UCSD-AML1 (cell line): ENCODE measurements at regions not wholly inside any gene's neighbourhood (a gene's known extent, or its start where the extent isn't known, plus 50 kb on each side); places are given as distances from the start of the nearest gene placed in this dataset.

Source experiments
- DNase-seq: peaks from one replicate; lab custom pipeline; 2025; ENCODE audit not compliant: unreplicated experiment; lab: John Stamatoyannopoulos, UW

- no peak for DNase-seq
These were observed 311.0 kb upstream of the JARID2 start for GRCh38 chr6:14934844-14935243.

DNA sequence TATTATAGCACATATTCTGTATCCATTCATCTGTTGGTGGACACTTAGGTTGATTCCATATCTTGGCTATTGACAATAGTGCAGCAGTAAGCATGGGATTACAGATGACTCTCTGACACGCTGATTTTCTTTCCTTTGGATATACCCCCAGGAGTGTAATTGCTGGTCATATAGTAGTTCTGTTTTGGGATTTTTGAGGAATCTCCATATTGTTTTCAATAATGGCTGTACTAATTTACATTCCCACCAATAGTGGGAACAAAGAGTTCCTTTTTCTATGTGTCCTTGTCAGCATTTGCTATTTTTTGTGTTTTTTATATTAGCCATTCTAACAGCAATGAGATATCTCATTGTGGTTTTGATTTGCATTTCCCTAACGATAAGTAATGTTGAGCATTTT is 309.0 kb upstream of the JARID2 start:
- DNase-seq = no peak

DNA sequence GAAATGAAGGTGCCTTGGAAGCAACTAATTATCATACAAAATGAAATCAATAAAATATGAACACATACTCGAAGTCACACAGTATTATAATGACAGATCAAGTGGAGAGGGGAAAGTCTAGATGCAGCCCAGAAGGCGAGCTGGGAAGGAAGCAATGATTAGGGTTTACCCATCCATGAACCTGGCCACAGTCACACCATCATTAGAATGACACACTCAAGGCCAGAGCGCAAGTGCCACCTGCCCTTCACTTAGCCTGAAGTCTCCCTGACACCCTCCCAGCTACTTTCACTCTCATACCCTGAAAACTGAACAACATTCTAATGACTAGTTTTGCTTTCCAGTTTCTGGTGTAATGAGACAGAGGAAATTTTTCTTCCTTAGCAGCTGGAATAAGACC is 302.8 kb upstream of the JARID2 start:
- DNase-seq = no peak

DNA sequence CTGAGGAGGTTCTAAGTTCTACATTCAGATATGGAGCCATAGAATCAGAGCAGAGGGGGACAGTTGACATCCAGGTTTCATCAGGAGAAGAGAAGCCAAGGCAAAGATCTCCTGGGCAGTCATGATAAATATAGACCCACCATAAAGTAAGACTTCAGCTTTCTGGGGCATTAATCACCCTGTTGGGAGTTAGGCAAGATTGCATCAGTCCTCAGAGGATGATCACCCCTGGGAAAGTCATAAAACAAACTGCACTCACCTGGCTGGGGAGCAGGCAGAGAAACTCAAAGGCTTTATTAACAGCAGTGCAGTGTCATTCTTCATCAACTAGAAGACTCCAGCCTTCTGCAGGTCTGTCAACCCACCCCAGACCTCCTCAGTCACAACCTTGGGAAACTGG is 301.3 kb upstream of the JARID2 start:
- DNase-seq = no peak

DNA sequence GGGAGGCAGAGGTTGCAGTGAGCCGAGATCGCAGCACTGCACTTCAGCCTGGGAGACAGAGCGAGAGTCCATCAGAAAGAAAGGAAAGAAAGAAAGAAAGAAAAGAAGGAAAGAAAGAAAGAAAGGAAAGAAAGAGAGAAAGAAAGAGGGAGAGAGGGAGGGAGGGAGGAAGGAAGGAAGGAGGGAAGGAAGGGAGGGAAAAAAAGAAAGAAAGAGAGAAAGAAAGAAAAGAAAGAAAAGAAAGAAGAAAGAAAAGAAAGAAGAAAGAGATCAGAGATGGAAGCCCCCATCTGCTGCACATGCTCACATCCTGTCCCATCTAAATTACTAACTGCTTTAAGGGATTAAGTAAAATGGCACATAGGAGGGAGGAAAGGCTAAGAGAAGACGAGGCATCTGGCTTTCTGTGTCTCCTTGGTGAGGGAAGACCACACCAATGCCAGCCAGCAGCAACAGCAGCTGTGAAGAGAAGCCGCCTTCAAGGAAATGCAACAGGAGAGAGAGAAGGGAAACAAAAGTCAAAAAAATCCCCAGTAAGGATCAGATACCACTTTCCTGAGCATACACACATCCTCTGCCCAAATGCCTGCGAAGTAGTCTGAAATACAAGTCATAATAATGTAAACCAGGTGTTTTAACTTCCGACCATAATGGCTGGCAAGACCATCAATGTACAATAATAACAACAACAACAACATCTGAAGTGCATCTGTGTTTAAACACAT is 300.2 kb upstream of the JARID2 start:
- no peak for DNase-seq

DNA sequence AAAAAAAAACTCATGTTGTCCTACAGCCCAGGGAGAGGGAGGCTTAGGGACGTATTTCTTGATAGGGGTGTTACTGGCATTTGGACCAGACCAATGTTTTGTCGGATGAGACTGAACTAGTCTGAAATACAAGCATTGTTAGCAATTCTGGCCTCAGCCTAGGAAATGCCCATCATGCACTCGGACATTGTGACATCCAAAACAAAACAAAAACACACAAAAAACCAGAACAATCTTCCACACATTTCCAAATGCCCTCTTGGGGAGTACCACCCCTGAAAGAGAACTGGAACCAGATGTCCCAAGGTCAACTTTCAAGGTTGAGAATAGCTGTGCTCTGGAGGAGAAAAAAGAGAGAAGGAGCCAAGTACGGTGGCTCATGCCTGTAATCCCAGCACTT is 299.1 kb upstream of the JARID2 start:
- no peak for DNase-seq

GRCh38 chr6:14948586-14949245 is 297.2 kb upstream of the JARID2 start:
- DNase-seq = no peak

DNA sequence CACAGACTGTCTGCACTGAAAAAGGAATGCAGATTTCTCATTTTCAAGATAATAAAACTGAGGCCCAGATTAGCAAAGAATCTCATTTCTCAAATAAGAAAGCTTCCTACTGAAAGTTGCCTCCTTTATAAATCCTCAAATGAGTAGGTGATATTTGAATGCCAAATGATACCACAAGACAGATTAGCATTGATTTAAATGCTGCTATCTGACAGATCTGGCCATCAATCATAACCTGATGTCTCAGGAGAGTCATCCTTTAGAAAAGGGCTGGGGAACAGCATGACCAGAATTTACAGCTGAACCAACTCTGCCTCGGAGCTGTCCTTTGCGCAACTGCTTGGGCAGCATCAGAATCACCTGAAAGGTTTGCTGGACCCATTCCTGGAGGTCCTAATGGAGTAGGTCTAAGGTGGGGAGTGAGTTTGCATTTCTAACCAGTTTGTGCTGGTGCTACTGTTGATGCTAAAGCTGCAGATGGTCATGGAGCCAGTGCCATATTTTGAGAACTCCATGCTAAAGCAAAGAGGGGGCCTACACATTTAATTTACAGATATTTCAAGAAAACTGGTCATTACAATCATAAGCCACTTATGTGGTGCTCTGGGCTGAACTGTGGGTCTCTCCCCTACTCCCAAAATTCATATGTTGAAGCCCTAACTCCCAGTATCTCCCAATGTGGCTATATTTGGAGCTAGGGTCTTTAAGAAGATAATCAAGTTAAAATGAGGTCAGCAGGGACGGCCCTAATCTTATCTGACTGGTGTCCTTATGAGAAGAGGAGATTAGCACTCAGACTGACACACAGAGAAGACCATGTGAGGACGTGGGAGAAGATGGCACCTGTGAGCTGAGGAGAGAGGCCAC is 295.5 kb upstream of the JARID2 start:
- DNase-seq = no peak

GRCh38 chr6:14950970-14951276 is 294.9 kb upstream of the JARID2 start:
- DNase-seq = no peak

DNA sequence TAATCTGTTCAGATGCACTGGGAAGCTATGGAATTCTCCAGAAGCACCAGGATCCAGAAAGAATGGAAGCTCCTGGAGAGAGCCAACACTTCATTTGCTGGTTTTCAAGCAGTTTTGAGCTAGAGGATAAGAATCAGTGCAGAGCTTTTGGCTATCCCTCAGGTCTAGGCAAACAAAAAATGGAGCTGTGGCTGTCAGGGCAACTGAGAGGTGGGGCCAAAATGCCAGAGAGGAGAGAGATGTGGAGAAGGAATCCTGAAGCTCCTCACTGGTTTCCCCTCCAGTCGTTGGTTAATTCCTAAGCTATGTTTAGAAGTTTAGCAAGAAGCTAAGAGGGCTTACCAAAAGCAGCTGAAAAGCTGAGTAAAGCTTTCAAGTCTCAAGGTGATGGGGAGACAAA is 294.2 kb upstream of the JARID2 start:
- DNase-seq = no peak

- no peak for DNase-seq
These were observed 292.0 kb upstream of the JARID2 start for GRCh38 chr6:14953836-14954235.

DNA sequence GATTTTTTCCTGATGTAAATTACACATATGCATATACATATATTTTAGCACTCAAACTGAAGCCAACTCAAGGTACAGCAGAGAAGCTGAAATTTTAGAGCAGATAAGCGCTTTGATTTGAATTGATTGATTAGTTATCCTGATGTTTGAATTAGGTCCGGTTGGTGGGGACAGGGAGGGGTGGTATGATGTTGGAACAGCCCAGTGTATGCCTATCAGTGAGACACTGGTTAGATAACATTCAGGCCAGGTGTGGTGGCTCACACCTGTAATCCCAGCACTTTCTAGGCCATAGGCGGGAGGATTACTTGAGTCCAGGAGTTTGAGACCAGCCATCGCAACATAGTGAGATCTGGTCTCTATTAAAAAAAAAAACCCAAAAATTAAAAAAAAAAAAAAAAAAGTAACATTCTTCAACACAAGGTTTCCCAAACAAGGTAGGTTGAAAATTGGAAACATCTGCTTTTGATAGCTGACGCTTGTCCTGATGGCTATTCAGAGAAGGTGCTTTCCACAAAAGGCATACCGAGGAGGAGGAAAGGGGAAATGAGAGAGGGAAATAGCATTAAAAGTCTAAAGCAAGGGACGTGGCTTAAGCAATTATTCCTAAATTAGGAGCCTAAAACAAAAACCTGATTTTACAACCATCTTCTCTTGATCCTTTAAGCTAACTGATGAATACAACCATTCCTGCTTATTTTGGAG is 288.4 kb upstream of the JARID2 start:
- DNase-seq = no peak

DNA sequence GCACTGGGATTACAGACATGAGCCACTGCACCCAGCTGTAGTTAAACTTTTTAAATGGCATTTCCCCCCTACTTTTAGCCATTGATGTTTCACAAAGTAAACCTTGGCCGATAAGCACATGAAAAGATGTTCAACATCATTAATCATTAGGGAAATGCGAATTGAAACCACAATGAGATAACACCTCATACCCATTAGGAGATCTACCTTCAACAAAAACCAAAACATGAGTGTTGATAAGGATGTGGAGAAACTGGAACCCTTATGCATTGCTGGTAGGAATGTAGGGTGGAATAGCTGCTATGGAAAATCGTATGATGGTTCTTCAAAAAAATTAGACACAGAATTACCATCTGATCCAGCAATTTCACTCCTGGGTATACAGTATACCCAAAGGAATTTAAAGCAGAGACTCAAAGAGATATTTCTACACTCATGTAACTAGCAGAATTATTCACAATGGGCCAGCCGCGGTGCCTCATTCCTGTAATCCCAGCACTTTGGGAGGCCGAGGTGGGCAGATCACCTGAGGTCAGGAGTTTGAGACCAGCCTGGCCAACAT is 286.5 kb upstream of the JARID2 start:
- no peak for DNase-seq

DNA sequence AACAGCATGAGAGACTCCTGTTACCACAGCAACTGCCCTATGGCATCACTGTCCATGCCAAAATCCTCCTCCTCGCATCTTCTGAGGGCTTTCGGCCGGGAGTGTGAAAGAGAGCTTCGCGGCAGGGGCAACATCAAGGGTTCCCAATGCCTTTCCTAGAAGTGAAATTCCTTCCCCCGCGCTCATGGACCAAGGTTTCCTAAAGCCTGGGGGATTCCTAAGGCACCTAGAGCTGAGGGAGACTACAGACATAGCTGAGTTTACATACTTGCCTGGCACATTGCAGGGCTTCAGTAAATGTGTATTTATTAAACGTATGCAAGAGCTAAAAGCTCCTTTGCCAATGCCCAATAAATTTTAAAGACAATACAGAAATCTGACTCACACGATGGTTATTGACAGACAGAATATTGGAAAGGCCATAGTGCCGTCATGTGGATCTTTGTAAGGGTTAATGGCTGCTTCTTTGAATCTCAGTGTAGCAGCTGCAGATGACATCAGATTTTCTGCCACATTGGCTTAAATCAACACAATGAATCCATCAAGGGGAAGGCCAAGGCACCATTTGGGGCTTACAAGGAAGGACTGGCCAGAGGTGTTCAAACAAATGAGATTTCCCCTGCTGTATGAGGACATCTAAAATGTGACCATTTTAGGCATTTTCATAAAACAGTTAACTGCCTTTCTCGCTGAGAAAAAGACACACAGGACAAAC is 281.2 kb upstream of the JARID2 start:
- no peak for DNase-seq

- DNase-seq = no peak
These were observed 280.3 kb upstream of the JARID2 start for GRCh38 chr6:14965424-14966075.

DNA sequence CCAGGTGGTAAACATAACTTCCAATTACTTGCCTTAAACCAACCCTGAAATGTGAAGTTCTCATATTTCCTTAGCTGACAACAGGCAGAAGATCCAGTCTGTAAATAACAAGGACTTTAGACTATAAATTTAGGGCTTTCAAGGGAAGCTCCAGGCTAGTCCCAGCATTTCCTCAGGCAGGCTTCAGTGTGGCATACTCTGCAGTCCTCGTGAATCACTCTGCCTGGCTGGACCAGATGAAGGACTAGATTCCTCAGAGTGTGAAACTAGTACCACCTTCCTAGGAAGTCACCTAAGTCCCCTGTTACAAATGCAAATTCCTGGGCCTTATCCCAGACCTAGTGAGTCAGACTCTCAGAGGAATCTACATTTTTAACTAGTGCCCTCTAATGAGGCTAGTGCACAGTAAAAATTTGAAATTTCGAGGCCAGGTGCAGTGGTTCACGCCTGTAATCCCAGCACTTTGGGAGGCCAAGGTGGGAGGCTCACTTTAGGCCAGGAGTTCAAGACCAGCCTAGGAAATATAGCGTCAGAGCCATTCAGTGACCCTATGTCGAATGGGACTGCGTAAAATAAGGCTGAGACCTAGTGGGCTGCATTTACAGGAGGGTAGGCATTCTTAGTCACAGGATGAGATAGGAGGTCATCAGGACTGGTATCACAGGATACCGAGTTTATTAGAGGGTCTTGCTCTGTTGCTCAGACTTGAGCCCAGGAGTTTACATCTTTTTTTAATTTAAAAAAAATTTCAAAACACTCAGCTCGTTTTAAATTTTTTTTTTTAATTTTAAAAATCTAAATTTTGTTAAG is 279.6 kb upstream of the JARID2 start:
- DNase-seq = no peak

DNA sequence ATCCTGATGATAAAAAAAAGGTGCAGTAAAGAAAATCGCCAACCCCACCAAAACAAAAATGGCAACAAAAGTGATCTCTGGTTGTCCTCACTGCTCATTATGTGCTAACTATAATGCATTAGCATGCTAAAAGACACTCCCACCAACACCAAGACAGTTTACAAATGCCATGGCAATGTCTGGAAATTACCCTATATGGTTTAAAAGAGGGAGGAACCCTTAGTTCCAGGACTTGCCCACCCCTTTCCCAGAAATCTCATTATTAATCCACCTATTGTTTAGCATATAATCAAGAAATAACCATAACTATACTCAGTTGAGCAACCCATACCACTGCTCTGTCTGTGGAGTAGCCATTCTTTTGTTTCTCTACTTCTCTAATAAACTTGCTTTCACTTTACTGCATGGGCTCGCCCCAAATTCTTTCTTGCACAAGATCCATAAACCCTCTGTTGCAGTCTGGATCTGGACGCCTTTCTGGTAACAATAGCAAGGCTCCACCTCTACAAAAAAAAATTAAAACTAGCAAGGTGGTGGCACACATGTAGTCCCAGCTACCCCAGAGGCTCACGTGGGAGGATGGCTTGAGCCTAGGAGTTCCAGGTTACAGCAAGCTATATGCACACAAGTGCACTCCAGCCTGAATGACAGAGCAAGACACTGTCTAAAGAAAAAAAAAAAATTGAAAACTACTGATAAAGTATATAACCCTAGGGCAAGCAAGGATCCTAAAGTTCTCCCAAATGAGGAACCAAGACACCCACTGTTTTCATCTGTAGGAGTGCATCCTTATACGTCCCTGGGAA is 278.8 kb upstream of the JARID2 start:
- no peak for DNase-seq

- DNase-seq = no peak
These were observed 277.7 kb upstream of the JARID2 start for GRCh38 chr6:14968056-14968637.
